Hematopoietic multipotent progenitor cell (in vitro differentiated cells): ENCODE measurements at regions not wholly inside any gene's neighbourhood (a gene's known extent, or its start where the extent isn't known, plus 50 kb on each side); places are given as distances from the start of the nearest gene placed in this dataset.

Experiments used
- DNase-seq, 3 donors: peaks; one replicate each; pipeline ENCODE4 v3.0.0-alpha.2; 2011 to 2015; ENCODE audit warnings: low read depth in 2 of 3, low spot score in 2 of 3

GRCh38 chr11:110801328-110801727, 89.1 kb upstream of the ARHGAP20 start:
- DNase-seq = no peak

GRCh38 chr11:110798201-110798900, 86.1 kb upstream of the ARHGAP20 start:
- peak in 1 of 3 donors; percentile 30 for DNase-seq

- DNase-seq = peak in 2 of 3 donors; percentile 72 to 87
Measured at GRCh38 chr11:110797453-110797852, 85.2 kb upstream of the ARHGAP20 start.

GRCh38 chr11:110795112-110795624, 82.9 kb upstream of the ARHGAP20 start:
- DNase-seq = peak in 1 of 3 donors; percentile 44

- DNase-seq = no peak
Measured at GRCh38 chr11:110793556-110793955, 81.3 kb upstream of the ARHGAP20 start.

GRCh38 chr11:110791621-110792020, 79.4 kb upstream of the ARHGAP20 start:
- no peak for DNase-seq

GRCh38 chr11:110787680-110788079, 75.4 kb upstream of the ARHGAP20 start:
- no peak for DNase-seq

GRCh38 chr11:110786226-110786902, 74.1 kb upstream of the ARHGAP20 start:
- DNase-seq = no peak

GRCh38 chr11:110785398-110785797, 73.2 kb upstream of the ARHGAP20 start:
- DNase-seq = no peak

- no peak for DNase-seq
Measured at GRCh38 chr11:110782616-110783015, 70.4 kb upstream of the ARHGAP20 start.

- no peak for DNase-seq
Measured at GRCh38 chr11:110779108-110779507, 66.9 kb upstream of the ARHGAP20 start.

GRCh38 chr11:110778343-110778742, 66.1 kb upstream of the ARHGAP20 start:
- DNase-seq = peak in 1 of 3 donors; percentile 70

GRCh38 chr11:110777775-110778174, 65.5 kb upstream of the ARHGAP20 start:
- DNase-seq = peak in 2 of 3 donors; percentile 60 to 86

- DNase-seq = no peak
Measured at GRCh38 chr11:110776081-110776480, 63.8 kb upstream of the ARHGAP20 start.

- no peak for DNase-seq
Measured at GRCh38 chr11:110774138-110775014, 62.1 kb upstream of the ARHGAP20 start.

GRCh38 chr11:110773442-110773841, 61.2 kb upstream of the ARHGAP20 start:
- no peak for DNase-seq

GRCh38 chr11:110772863-110773262, 60.6 kb upstream of the ARHGAP20 start:
- no peak for DNase-seq

- DNase-seq = peak in 1 of 3 donors; percentile 20
Measured at GRCh38 chr11:110766316-110766715, 54.1 kb upstream of the ARHGAP20 start.

GRCh38 chr11:110764485-110764884, 52.2 kb upstream of the ARHGAP20 start:
- no peak for DNase-seq

- no peak for DNase-seq
Measured at GRCh38 chr11:110763249-110764011, 51.2 kb upstream of the ARHGAP20 start.
